Suprapubic skin (tissue), 4 donors: ENCODE measurements at regions not wholly inside any gene's neighbourhood (a gene's known extent, or its start where the extent isn't known, plus 50 kb on each side); places are given as distances from the start of the nearest gene placed in this dataset.

ENCODE experiments used
- EP300 ChIP-seq: sonication (generic); formaldehyde crosslinking; IDR thresholded peaks from one replicate; pipeline ENCODE4 v1.6.1; 2017; ENCODE audit warnings: antibody characterized with exemption
- POLR2A ChIP-seq, 2 donors: fragments of 450-650 bp; IDR thresholded peaks; one replicate each; pipeline ENCODE4 v1.6.1; 2017; ENCODE audit warnings: antibody characterized with exemption in 2 of 2, mild to moderate bottlenecking in 2 of 2, moderate library complexity in 2 of 2
- POLR2AphosphoS5 ChIP-seq, 3 donors: sonication (generic); formaldehyde crosslinking; IDR thresholded peaks; one replicate each; pipeline ENCODE4 v1.6.1; 2017; ENCODE audit warnings: antibody characterized with exemption in 3 of 3
- TF ChIP-seq, protein P1 (sequence below), 2 donors: fragments of 200-600 bp in 1 of 2; fragments of 450-650 bp in 1 of 2; sonication (generic) in 1 of 2; IDR thresholded peaks; one replicate each; pipeline ENCODE4 v1.5.1; 2016 to 2019; ENCODE audit warnings: antibody characterized with exemption in 2 of 2, mild to moderate bottlenecking in 1 of 2, moderate library complexity in 1 of 2

GRCh38 chr5:165277661-165278060, 1772.2 kb downstream of the MAT2B start:
- TF ChIP-seq POLR2AphosphoS5 (IDR thresholded peaks at IDR 0.05): no peak
- TF ChIP-seq EP300: no peak
- TF ChIP-seq, protein P1, sequence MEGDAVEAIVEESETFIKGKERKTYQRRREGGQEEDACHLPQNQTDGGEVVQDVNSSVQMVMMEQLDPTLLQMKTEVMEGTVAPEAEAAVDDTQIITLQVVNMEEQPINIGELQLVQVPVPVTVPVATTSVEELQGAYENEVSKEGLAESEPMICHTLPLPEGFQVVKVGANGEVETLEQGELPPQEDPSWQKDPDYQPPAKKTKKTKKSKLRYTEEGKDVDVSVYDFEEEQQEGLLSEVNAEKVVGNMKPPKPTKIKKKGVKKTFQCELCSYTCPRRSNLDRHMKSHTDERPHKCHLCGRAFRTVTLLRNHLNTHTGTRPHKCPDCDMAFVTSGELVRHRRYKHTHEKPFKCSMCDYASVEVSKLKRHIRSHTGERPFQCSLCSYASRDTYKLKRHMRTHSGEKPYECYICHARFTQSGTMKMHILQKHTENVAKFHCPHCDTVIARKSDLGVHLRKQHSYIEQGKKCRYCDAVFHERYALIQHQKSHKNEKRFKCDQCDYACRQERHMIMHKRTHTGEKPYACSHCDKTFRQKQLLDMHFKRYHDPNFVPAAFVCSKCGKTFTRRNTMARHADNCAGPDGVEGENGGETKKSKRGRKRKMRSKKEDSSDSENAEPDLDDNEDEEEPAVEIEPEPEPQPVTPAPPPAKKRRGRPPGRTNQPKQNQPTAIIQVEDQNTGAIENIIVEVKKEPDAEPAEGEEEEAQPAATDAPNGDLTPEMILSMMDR (IDR thresholded peaks at IDR 0.05): no peak
- no peak for TF ChIP-seq POLR2A (IDR thresholded peaks at IDR 0.05)
